ENCODE measurements at regions not wholly inside any gene's neighbourhood (a gene's known extent, or its start where the extent isn't known, plus 50 kb on each side); places are given as distances from the start of the nearest gene placed in this dataset.
"Not testable (repeated sequence)": the region's sequence is repeated elsewhere in the genome, so short reads cannot be mapped to it uniquely, and the experiment has no call there.

DNA sequence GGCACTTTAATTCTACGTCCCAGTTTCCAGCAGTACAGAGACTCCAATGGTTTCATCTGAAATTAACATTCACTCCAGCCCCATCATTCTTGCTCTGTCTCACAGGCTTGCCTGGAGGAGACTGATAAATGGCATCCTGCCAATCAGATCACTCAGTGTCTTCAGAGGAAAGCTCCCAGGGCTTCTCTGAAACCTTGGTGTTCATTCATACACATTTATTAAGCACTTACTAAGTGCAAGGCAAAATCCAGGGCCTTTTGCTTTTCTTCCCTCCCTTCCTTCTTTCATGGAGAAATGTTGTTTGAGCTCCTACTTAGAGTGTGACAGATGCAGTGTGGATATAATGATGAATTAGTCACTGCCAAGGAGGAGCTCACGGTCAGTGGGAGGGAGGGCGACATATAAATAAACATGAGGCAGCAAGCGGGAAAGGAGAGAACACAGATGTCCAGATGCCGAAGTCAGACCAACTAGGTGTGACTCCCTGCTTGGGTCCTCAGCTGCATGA is 106.7 kb upstream of the DTNBP1 start:
- no peak for DNase-seq (ENCODE audit: low spot score)

DNA sequence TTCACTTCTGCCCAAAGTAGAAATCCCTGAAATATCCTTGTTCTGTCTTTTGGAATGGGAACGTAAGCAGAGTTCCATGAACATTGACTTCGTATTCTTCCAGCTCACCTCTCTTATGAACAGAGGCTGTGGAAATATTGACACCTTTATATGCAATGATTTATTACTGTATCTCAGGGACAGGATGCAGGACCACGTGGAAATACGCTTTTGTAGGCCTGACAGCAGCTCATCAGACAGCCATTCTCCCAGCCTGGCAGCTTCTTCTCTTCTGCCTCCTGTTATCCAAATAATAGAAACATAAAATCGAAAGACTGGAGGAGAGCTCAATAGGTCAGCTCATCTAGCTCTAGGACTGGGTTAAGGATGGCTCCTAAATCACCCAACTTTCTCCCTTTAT is 106.2 kb upstream of the DTNBP1 start:
- DNase-seq (ENCODE audit: low spot score), result no peak

DNA sequence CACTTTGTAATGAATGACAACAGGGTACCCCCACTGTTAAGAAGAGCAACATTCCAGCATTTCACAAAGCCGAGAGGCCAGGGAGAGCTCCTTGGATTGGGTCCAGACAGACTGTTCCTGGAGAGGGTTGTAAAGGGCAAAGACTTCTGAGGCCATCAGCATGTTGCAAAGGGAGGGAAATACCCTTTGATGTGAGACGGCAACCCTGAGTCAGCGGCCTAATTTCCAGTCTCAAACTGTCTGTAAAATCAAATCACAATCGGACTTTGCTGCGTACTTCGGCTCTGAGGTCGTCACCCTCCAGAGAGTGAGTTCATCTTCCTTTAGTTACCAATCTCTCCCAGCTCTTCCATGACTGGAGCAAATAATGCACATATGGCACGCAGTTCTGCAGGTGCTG is 101.0 kb upstream of the DTNBP1 start:
- DNase-seq (ENCODE audit: low spot score), result peak; percentile 3

DNA sequence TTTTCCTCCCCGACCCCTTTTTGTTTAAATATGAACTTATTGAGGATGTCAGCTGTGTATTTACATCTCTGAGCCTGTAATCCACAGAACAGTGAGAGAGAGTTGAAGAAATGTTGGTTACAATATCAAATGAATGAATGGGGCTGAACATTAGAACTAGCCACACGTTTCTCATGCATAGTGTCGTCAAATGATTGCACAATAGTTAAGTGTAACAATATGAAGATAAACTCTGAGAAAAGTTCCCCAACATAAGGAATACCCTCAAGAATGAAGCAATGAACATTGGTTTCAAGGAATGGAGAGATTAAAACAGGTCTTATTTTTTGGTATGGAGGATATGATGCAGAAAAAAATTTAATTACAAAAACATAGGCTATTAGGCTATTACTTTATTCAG is 100.5 kb upstream of the DTNBP1 start:
- no peak for DNase-seq (ENCODE audit: low spot score)

DNA sequence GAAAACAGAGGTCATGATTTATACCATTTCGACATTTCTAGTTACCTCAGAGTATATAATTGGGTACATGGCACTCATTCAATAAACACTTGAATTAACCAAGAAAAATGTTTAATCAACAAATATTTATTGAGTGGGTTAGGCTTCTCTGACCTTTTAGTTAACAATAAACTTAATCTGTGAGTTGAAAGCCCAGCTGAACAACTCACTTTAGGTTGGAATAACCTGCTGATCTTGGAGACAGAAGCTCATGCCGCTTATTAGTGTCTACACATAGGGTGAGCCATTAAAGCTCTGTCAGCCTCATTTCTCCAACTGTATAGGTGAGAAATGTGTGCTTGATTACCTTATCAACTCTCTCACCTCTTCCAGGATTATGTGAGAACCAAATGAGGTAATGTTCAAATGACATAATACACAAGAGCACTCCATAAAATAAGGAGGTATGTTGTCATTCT is 98.2 kb upstream of the DTNBP1 start:
- DNase-seq (ENCODE audit: low spot score), result no peak

DNA sequence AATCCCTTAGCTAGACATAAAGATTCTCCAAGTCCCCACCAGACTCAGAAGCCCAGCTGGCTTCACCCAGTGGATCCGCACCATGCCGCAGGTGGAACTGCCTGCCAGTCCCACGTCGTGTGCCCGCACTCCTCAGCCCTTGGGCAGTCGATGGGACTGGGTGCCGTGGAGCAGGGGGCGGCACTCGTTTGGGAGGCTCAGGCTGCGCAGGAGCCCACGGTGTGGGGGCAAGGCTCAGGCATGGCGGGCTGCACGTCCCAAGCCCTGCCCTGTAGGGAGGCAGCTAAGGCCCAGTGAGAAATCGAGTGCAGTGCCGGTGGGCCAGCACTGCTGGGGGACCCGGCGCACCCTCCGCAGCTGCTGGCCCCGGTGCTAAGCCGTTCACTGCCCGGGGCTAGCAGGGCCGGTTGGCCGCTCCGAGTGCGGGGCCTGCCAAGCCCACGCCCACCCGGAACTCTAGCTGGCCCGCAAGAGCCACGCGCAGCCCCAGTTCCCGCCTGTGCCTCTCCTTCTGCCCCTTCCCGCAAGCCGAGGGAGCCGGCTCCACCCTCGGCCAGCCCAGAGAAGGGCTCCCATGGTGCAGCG is 95.9 kb upstream of the DTNBP1 start:
- no peak for DNase-seq (ENCODE audit: low spot score)

DNA sequence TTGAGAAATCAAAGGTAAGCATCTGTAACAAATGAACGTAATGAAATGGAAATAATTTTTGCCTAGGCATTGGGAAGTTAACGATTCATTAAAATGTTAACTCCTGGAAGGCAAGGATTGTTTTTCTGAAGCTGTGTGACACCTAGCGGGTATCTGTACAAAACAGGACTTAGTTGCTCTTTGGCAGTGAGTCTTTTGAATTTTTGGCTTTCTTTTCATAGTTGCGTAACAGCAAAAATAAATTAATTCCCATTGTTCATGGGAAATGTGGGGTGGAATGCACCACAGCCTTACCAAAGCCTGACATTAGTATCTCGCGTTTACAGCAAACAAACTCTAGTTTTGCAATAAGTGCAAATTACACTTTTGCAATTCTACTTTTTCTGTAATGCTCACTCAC is 92.7 kb upstream of the DTNBP1 start:
- no peak for DNase-seq (ENCODE audit: low spot score)

DNA sequence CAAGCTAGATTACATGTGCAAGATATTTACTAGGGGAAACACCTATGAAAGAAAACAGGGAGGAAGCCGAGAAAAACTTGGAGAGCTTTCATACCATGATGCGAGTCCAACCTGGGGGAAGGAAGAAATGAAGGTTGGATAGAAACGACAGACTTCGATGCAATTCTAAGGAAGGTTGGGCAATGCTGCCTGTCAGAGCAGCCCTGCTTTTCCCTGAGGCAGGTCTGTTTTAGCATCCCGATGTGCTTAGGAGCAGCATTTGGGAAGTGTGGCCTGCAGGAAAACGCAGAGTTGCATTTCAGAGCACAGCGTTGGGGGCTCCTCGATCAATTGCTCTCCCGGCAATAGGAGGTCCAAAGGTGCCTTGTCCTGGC is 91.9 kb upstream of the DTNBP1 start:
- no peak for DNase-seq (ENCODE audit: low spot score)

DNA sequence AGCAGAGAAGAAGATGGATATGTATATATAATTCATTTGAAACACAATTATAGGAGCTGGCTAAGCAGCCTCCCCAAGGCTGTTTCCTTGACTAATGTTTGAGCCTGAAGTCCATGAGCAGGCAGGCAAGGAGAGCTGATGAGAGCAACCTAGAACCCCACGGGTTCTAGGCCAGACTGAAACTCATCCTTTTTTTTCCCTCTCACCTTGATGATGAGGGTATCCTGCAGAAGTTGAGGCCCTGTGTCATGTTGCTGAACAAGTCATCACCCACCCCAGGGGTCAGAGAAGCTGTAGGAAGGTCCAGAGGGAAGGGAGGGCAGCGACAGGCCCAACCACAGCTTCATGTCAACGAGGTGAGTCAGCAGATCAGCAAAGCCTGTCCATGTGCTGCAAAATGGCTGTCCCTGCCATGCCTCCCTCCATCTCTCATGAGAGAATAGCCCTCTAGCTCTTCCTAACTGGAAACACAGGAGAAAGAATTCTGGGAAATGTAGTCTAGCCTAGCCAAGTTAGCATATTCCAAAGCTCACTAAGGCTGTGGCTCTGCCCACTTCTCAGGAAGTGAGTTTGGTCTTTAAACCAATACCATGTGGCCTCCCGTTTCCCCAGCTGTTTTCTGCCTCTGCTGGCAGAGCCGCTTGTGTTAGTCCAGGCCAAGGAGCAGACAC is 91.3 kb upstream of the DTNBP1 start:
- DNase-seq (ENCODE audit: low spot score), result no peak

DNA sequence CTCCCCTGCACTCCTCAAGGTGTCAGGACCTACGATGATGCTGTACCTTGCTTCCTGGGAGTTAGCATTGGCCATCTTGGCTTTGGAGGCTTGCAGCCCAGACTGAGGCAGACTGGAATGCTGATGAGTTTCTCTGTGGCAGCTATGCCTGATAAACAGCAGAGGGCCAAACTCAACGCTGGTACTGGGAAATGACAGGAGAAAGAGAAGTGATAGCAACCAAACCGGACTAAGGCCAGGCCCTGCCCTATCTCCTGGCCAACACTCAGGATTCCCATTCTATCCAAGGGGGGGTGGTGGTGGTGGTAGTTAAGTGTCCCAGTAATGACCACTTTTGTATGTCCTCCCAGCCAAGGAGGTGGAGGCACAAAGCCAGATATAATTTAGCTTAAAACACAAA is 90.0 kb upstream of the DTNBP1 start:
- no peak for DNase-seq (ENCODE audit: low spot score)

DNA sequence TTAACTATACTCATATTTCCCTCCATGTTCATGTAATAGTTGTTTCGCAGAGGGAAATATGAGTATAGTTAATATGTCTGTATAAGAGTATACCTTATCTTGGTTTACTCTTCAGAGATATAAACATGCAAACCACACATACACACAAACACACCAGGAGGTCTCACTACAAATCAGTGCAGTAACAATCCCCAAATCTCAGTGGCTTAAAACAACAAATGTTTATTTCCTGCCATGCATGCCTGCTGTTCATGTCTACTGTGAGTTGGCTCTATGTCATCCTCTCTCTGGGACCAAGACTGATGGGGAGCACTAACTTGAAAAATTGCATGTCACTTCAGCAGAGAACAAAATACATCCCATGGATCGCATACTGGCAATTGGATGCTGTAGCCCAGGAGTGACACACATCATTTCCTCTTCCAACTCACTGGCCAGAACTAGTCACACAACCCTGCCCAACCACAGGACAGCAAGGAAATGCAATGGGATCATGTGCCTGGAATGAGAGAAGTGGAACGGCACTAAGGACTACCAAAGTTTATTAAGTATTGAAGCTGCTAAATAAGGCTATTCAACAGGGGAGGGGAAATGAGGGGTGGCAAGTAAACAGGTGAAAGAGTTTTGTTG is 89.0 kb upstream of the DTNBP1 start:
- DNase-seq (ENCODE audit: low spot score), result peak; percentile 30

DNA sequence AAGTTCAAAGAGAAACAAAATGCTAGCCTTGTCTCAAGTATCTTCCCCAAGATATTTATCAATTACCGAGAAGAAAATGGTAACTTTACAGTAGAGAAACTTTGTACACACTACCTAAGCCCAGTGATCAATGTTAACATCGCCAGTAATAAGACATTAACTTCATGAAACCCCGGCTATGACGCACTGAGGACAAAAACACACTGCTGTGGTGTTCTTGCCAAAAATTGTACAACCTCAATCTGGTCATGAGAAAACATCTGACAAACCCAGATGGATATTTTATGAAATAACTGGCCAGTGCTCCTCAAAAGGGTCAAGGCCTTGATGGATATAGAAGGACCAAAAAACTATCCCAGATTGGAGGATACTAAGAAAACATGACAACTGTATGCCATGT is 85.5 kb upstream of the DTNBP1 start:
- no peak for DNase-seq (ENCODE audit: low spot score)

DNA sequence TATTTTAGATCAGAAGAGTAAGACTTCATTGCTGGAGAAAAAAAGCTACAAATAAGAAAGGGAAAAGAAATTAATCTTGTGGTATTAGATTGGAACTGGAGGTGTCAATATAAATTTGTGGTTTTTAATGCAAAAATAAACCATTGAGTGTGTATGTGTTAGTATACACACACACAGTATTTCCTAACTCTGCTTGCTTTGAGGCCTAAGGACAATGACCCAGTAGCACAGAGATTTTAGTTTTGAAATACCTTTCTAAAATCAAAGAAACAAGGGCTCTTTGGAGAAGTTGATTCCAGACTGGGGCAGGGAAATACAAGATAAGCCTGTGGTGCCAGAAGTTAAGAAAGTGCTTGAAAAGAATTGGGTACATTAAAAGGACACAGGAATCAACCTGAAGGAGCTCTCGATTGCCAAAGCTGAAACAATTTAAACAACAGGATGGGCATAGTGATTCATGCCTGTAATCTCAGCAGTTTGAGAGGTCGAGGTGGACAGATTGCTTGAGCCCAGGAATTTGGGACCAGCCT is 84.6 kb upstream of the DTNBP1 start:
- no peak for DNase-seq (ENCODE audit: low spot score)

DNA sequence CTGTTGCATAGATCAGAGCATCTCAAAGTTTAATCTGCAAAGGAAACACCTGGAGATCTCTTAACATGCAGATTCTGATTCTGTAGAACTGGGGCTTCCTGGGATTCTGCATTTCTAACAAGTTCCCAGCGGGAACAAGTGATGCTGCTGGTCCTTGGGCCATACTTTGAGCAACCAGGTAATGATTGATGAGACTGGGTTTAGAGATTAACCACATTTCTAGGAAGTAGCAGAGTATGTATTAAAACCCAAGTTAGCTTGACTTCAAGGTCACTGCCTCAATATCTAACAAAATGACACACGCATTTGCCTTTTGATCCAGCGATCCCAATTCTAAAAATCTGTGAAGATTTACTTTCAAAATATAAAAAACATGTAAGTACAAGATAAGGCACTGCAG is 83.0 kb upstream of the DTNBP1 start:
- DNase-seq (ENCODE audit: low spot score), result no peak

DNA sequence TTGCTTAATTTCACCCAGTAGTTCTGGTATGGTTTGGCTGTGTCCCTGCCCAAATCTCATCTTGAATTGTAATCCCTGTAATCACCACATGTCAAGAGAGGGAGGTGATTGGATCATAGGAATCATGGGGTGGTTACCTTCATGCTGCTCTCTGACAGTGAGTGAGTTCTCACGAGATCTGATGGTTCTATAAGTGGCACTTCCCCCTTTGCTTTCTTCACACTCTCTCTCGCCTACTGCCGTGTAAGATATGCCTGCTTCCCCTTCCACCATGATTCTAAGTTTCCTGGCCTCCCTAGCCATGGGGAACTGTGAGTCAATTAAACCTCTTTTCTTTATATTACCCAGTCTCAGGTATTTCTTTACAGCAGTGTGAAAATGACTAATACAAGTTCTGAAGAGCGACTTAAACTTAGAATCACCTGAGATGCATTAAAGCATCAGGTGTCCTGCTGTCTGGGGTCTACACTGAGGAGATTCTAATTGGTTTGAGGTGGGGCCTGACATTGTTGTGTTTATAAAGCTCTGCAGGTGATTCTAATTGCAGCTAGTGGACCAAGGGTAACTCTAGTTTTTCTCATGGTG is 82.1 kb upstream of the DTNBP1 start:
- DNase-seq (ENCODE audit: low spot score), result no peak

DNA sequence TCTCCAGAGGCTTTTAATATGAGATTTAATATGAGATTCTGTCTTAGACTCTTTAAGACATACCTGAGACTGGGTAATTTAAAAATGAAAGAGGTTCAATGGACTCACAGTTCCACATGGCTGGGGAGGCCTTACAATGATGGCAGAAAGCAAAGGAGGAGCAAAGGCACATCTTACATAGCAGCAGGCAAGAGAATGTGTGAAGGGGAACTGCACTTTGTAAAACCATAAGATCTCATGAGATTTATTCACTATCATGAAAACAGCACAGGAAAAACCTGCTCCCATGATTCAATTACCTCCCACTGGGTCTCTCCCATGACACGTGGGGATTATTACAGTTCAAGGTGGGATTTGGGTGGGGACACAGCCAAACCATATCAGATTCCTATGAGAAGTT is 79.2 kb upstream of the DTNBP1 start:
- not testable (repeated sequence) for DNase-seq (ENCODE audit: low spot score)

DNA sequence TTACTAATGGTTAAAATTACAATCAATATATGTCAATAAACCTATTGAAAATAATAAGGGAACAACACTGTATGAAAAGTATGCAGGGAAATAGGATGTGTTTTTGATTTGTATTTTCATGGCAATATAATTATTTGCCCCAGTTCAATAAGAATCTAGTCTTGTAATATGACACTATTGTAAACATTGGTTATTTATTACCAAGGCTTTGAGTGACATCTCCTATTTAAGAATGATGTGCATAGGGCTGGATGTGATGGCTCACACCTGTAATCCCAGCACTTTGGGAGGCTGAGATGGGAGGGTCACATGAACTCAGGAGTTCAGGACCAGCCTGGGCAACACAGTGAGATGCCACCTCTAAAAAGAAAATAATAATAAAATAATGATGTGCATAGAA is 78.6 kb upstream of the DTNBP1 start:
- DNase-seq (ENCODE audit: low spot score), result no peak

DNA sequence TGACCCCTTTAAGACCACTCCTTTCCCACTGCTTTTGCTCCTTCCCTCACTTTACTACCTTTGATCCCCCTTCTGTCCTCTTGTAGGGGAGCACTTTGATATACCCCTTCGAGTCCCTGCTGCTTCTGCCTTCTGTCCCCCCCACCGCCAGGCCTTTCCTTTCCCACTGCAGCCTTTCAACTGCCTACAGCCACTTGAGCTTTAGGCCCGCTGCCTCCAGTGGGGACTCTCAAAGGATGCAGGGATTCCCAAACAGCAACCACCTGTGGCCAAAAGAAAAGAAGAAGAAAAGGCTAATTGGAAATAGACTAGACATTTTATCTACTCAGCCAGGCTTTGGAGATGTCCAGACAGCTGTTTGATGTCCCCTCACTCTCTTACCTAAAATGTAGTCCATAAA is 77.0 kb upstream of the DTNBP1 start:
- DNase-seq (ENCODE audit: low spot score), result no peak

DNA sequence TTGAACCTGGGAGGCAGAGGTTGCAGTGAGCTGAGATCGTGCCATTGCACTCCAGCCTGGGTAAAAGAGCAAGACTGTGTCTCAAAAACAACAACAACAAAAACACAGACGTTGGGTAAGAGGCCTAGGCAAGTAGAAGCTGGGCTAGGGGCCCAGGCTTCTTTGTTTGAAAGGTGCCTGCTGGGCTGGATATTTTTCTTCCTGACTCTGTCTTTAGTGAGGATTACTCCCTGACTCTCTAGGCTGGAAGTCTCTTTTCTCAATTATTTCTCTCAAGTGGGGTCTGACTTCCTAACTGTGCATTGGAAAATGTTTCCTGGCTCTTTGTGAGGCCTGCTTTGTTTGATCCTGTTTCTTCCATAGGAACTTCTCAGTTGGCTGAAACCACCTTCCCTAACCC is 76.5 kb upstream of the DTNBP1 start:
- no peak for DNase-seq (ENCODE audit: low spot score)

DNA sequence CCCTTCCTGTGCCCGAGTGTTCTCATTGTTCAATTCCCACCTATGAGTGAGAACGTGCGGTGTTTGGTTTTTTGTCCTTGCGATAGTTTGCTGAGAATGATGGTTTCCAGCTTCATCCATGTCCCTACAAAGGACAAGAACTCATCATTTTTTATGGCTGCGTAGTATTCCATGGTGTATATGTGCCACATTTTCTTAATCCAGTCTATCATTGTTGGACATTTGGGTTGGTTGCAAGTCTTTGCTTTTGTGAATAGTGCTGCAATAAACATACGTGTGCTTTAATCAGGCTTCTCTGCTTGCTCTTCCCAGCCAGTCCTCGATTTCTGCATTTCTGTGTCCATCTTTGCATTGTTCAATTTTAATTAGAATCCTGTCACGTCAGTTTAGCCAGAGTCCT is 75.4 kb upstream of the DTNBP1 start:
- not testable (repeated sequence) for DNase-seq (ENCODE audit: low spot score)

DNA sequence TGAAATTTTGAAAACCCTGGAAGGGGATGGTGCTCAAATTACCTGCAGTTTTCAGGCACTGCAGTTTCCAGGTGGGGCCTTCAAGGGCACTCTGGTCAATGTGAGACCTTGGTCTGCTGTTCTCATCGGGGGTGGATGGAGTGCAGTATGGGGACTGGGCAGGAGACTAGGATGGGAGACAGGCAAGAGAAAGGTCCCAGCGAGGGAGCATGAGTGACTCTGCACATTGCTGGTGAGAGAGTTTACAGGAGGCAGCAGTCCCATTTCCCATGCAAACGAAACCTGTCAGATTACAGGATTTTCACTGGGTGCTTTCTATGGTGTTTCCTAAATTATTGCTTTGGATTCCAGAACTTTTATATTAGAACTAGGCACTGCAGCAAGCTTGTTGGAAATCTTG is 73.5 kb upstream of the DTNBP1 start:
- no peak for DNase-seq (ENCODE audit: low spot score)

DNA sequence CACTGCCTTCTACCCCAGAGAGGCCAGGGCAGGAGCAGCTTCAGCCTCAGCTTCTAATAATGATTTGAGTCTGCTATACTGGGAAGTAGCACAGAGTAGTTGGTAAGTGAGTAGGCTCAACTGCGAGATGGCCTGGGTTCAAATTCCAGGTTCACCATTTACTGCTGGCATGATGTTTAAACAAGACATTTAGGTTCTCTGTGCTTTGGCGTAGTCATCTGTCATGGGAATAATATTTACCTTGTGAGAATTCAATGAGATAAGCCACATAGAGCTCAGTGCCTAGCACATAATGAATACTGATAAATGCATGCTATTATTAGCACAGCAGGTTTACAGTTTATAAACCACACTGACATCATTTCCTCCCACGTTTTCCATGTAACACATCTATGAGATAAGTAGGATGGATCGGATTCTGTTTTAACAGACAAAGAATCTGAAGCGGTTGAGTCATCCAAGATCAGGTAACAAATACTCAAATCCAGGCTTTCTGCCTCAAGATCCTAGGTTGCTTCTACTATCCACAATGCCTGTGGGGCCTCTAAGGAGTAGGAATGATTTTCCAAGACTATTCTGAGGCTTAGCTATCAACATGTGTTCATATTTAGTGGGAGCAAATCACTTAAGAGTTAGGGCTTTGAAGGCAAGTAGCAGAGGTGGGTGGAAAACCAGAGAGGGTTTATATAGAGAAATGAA is 72.9 kb upstream of the DTNBP1 start:
- no peak for DNase-seq (ENCODE audit: low spot score)

Measured in kidney capillary endothelial cell (primary cell).